Activated naive CD4-positive, alpha-beta T cell treated with anti-CD3 and anti-CD28 coated beads, Interleukin-2, amount 50 U/mL, for 16 hours (primary cell): ENCODE measurements at regions not wholly inside any gene's neighbourhood (a gene's known extent, or its start where the extent isn't known, plus 50 kb on each side); places are given as distances from the start of the nearest gene placed in this dataset.
"Not testable (repeated sequence)": the region's sequence is repeated elsewhere in the genome, so short reads cannot be mapped to it uniquely, and the experiment has no call there.

Source experiments
- DNase-seq: peaks from one replicate; pipeline ENCODE4 v3.0.0-alpha.2; 2020

DNA sequence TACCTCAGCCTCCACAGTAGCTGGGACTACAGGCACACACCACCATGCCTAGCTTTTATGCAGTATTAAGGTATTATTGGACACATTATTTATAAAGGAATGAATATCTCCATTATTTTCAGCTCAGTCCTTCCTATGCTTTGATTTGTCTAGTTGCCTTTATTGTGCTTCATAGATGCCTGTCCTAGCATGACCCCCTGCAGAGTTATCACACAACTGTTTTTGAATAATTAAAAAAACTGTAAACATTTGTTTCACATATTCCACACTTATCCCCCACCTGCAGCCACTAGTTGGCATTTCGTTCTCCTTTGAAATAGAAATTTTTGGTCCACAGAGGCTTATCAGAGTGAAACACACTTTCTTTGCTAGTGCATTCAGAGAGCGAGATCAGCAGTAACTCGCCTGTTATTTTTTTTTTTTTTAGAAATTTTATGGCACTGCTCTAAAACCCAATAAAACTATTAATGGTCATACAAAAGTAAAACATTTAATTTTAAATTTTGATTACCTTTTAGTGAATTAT lies 151.8 kb upstream of the RASA1 start:
- no peak for DNase-seq

- no peak for DNase-seq
Observed at GRCh38 chr5:87116825-87117512, 150.7 kb upstream of the RASA1 start.

- no peak for DNase-seq
Observed at GRCh38 chr5:87119588-87119987, 148.1 kb upstream of the RASA1 start.

- DNase-seq, result no peak
Observed at GRCh38 chr5:87120518-87121303, 147.0 kb upstream of the RASA1 start.

GRCh38 chr5:87121304-87122150 lies 146.2 kb upstream of the RASA1 start:
- peak; percentile 31 for DNase-seq

- DNase-seq, result no peak
Observed at GRCh38 chr5:87122151-87122977, 145.3 kb upstream of the RASA1 start.

DNA sequence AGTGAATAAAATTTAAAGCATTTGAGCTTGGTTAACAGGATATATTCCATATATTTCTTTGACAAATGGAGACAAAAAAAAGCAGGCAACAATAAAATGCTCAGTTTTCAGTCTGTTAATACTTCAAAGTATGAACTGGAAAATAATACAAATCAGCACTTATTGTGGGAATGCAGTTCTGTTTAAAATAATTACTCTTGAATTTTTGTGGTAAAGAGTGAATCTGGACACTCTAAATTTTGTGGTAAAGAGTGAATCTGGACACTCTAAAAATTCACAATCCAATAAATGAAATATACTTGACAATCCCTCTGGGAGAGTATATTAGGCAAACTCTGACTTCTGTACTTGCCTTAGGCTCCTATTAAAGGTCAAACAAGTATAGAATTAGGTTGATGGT lies 141.9 kb upstream of the RASA1 start:
- DNase-seq, result no peak

GRCh38 chr5:87126869-87127268 lies 140.8 kb upstream of the RASA1 start:
- no peak for DNase-seq

DNA sequence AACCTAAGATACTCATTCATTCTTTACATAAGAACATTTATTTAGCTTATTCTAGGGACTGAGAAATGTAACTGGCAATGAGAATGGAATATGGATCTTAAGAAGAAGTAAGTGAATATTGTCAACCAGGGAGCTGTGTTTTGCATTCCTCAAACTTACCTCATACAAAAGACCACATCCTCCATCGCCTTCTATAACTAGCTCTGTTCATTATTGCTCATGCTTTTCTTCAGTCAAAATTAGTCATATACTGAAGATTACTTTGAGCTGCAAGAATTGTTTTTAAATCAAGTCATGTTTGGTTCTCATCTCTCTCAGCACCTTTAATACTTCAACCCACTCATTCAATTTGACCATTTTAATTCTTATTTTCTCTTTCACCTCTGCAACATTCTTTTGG lies 140.3 kb upstream of the RASA1 start:
- no peak for DNase-seq

DNA sequence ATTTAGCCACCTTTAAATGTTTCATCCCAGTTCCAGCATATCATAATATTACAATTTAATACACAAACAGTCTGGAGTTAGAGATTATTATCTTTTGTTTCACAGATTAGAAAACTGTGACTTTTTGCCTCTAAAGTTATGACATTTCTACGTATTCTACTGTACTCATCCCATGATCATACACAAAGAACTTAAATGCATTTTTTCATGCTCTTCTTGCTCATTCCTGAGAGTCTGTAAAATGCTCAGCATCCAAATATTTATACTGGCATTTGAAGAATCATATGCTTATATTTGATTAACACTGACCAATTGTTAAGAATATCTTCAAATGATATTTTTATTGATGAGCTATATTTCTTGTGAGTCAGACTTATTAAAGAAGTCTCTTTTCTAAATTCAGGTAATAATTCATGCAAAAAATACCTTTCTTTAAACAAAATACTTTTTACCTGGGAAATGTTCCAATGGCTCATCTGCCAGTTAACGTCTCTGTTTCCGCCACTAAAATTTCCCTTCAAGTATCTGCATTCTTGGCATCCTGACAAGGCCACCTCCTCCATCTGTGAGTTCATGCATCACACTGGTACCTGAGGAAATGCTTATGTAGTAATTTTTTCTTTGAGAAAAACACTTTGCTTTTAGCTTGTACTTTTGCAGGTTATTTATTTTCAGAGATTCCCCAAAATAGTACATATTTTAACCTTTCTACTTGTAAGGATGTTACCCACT lies 139.6 kb upstream of the RASA1 start:
- DNase-seq, result no peak

DNA sequence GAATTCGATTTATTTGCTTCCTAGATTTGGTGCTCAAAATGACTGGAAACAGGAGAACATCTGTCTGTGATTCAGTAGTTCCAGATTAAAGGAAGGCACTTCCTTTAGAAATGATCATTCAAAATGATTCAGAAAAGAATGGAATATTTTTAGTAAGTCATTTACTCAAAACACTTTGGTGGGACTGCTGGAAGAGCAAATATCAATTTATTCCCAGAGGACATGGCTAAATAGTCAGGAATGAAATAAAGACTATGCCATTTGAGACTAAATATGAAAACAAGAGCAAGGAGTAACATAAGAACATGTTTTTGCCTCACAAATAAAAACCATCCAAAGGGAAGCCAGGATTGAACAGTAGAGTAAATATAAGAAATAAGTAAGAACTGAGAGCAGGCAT lies 138.6 kb upstream of the RASA1 start:
- no peak for DNase-seq

GRCh38 chr5:87132696-87133095 lies 135.0 kb upstream of the RASA1 start:
- no peak for DNase-seq

DNA sequence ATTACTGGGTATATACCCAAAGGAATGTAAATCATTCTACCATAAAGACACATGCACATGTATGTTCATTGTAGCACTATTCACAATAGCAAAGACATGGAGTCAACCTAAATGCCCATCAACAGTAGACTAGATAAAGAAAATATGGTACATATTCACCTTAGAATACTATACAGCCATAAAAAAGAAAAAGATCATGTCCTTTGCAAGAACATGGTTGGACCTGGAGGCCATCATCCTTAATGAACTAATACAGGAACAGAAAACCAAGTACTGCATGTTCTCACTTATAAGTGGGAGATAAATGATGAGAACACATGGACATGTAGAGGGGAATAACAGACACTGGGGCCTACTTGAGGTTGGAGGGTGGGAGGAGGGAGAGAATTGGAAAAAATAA lies 133.2 kb upstream of the RASA1 start:
- DNase-seq, result not testable (repeated sequence)

DNA sequence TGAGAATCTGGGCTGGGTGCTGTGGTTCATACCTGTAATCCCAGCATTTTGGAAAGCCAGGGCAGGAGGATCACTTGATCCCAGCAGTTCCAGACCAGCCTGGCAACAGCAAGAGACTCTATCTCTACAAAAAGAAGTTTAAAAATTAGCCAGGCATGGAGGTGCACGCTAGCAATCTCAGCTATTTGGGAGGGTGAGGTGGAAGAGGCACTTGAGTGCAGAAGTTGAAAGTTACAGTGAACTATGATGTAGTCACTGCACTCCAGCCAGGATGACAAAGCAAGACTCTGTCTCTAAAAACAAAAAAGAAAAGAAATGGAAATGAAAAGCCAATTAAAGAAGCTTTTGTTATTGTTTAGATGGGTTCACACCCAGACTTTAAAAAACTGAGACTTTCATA lies 131.6 kb upstream of the RASA1 start:
- DNase-seq, result no peak

GRCh38 chr5:87136733-87137132 lies 130.9 kb upstream of the RASA1 start:
- no peak for DNase-seq

- DNase-seq, result no peak
Observed at GRCh38 chr5:87137283-87137682, 130.4 kb upstream of the RASA1 start.

- DNase-seq, result no peak
Observed at GRCh38 chr5:87138091-87138805, 129.4 kb upstream of the RASA1 start.

- DNase-seq, result no peak
Observed at GRCh38 chr5:87139795-87140194, 127.9 kb upstream of the RASA1 start.

DNA sequence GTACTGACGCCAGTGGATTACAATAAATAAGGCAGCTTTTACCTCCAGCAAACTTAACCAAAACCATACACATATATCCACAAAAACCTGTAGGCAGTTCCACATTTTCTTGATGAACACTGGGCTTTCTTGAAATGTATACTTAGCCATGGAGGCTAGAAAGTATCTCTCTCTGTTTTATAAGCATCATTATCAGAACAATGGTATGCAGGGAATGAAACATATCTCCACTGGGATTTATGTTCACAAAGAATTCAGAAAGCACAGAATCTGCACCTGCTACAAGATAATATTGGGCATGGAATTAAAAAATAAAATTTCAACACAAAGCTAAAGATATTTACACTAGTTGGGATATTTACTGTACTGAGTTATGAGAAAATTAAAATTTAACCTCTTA lies 126.1 kb upstream of the RASA1 start:
- no peak for DNase-seq

DNA sequence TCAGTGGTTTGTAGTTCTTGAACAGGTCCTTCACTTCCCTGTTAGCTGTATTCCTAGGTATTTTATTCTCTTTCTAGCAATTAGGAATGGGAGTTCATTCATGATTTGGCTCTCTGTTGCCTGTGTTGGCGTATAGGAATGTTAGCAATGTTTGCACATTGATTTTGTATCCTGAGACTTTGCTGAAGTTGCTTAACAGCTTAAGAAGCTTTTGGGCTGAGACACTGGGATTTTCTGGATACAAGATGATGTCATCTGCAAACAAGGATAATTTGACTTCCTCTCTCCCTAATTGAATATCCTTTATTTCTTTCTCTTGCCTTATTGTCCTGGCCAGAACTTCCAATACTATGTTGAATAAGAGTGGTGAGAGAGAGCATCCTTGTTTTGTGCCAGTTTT lies 121.8 kb upstream of the RASA1 start:
- not testable (repeated sequence) for DNase-seq

DNA sequence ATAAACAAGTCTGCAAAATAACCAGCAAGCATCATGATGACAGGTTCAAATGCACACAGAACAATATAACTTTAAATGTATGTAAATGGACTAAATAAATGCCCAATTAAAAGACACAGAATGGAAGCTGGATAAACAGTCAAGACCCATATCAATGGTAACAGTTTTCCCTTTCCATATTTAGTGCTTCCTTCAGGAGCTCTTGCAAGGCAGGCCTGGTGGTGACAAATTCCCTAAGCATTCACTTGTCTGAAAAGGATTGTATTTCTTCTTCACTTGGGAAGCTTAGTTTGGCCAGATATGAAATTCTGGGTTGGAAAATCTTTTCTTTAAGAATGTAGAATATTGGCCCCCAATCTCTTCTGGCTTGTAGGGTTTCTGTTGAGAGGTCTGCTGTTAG lies 120.2 kb upstream of the RASA1 start:
- DNase-seq, result no peak
